Fibroblast of peridontal ligament (primary cell): ENCODE measurements at regions not wholly inside any gene's neighbourhood (a gene's known extent, or its start where the extent isn't known, plus 50 kb on each side); places are given as distances from the start of the nearest gene placed in this dataset.
"Not testable (repeated sequence)": the region's sequence is repeated elsewhere in the genome, so short reads cannot be mapped to it uniquely, and the experiment has no call there.

Experiments
- DNase-seq: peaks from one replicate; pipeline ENCODE4 v3.0.0-alpha.2; 2010; ENCODE audit errors: extremely low read depth

GRCh38 chr2:378364-378763 lies 90.5 kb upstream of the ALKAL2 start:
- no peak for DNase-seq

- no peak for DNase-seq
These were observed 89.5 kb upstream of the ALKAL2 start for GRCh38 chr2:377414-377813.

GRCh38 chr2:375956-376307 lies 88.0 kb upstream of the ALKAL2 start:
- DNase-seq, result no peak

GRCh38 chr2:375270-375955 lies 87.5 kb upstream of the ALKAL2 start:
- no peak for DNase-seq

- no peak for DNase-seq
These were observed 80.5 kb upstream of the ALKAL2 start for GRCh38 chr2:368386-368785.

GRCh38 chr2:367246-367645 lies 79.4 kb upstream of the ALKAL2 start:
- DNase-seq, result no peak

- no peak for DNase-seq
These were observed 78.8 kb upstream of the ALKAL2 start for GRCh38 chr2:366706-367105.

GRCh38 chr2:365367-366275 lies 77.7 kb upstream of the ALKAL2 start:
- no peak for DNase-seq

GRCh38 chr2:363824-364470 lies 76.1 kb upstream of the ALKAL2 start:
- no peak for DNase-seq

GRCh38 chr2:362924-363323 lies 75.0 kb upstream of the ALKAL2 start:
- no peak for DNase-seq

- no peak for DNase-seq
These were observed 72.2 kb upstream of the ALKAL2 start for GRCh38 chr2:360124-360523.

- no peak for DNase-seq
These were observed 71.2 kb upstream of the ALKAL2 start for GRCh38 chr2:359047-359446.

- DNase-seq, result no peak
These were observed 69.9 kb upstream of the ALKAL2 start for GRCh38 chr2:357811-358210.

GRCh38 chr2:356304-356703 lies 68.4 kb upstream of the ALKAL2 start:
- not testable (repeated sequence) for DNase-seq

GRCh38 chr2:355773-356172 lies 67.9 kb upstream of the ALKAL2 start:
- no peak for DNase-seq

GRCh38 chr2:352696-353095 lies 64.8 kb upstream of the ALKAL2 start:
- DNase-seq, result no peak

GRCh38 chr2:349390-349789 lies 61.5 kb upstream of the ALKAL2 start:
- DNase-seq, result no peak

- DNase-seq, result no peak
These were observed 60.5 kb upstream of the ALKAL2 start for GRCh38 chr2:348361-348916.

- no peak for DNase-seq
These were observed 56.9 kb upstream of the ALKAL2 start for GRCh38 chr2:344811-345210.

- DNase-seq, result no peak
These were observed 55.5 kb upstream of the ALKAL2 start for GRCh38 chr2:343355-343754.

GRCh38 chr2:341912-342311 lies 54.0 kb upstream of the ALKAL2 start:
- no peak for DNase-seq

GRCh38 chr2:341017-341542 lies 53.2 kb upstream of the ALKAL2 start:
- DNase-seq, result no peak
